ENCODE measurements at regions not wholly inside any gene's neighbourhood (a gene's known extent, or its start where the extent isn't known, plus 50 kb on each side); places are given as distances from the start of the nearest gene placed in this dataset.

DNA sequence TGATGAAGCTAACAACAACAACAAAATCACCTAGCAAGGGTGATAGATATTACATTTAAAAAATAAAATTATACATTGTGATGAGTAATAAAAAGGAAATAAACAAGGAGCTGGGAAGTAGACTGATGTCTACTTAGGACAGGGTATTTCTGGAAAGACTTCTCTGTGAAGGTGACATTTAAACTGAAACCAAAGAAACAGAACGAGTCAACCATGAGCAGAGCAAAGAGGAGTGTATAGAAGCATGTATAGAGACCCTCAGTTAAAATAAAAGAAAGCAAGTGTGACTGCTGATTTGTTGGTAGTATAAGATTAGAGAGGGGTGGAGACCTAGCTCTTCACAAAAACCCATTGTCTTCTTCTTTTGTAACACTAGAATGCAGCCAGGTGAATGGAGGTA is 53.0 kb upstream of the TDRD3 start:
- no peak for DNase-seq (ENCODE audit: low spot score)
- in situ Hi-C loops (cut with MboI; ENCODE audit: low pct_unique_long_range_greater_than_20kb, low sequenced_read_pairs, unreplicated experiment) = loop anchor here (25.0 kb wide), 2 partner anchors 657 to 957 kb away; no protein-coding TSS in a partner anchor
- TF ChIP-seq, protein P1, sequence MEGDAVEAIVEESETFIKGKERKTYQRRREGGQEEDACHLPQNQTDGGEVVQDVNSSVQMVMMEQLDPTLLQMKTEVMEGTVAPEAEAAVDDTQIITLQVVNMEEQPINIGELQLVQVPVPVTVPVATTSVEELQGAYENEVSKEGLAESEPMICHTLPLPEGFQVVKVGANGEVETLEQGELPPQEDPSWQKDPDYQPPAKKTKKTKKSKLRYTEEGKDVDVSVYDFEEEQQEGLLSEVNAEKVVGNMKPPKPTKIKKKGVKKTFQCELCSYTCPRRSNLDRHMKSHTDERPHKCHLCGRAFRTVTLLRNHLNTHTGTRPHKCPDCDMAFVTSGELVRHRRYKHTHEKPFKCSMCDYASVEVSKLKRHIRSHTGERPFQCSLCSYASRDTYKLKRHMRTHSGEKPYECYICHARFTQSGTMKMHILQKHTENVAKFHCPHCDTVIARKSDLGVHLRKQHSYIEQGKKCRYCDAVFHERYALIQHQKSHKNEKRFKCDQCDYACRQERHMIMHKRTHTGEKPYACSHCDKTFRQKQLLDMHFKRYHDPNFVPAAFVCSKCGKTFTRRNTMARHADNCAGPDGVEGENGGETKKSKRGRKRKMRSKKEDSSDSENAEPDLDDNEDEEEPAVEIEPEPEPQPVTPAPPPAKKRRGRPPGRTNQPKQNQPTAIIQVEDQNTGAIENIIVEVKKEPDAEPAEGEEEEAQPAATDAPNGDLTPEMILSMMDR (IDR thresholded peaks at IDR 0.05; ENCODE audit: extremely low read depth, insufficient read depth, missing control alignments) = no peak

DNA sequence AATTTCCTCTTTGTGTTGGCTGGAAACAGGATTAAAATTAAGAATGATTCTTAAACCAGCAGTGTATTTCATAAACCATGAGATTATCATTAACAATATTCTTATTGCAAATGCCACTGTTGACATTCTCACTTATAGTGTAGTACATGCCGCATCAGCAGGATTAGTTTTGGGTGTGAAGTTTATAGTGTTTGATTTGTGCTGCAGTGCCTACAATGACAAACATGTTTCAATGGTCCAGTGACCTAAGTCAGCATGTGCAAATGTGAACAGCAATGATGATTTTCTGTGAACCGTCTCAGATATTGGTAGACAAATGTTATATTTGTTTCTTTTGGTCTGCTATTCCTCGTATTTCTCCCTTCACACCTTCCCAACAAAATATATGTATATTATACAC is 49.8 kb upstream of the TDRD3 start:
- TF ChIP-seq, protein P1 (IDR thresholded peaks at IDR 0.05; ENCODE audit: extremely low read depth, insufficient read depth, missing control alignments) = no peak
- in situ Hi-C loops (cut with MboI; ENCODE audit: low pct_unique_long_range_greater_than_20kb, low sequenced_read_pairs, unreplicated experiment) = loop anchor here (25.0 kb wide), 2 partner anchors 660 to 960 kb away; no protein-coding TSS in a partner anchor
- no peak for DNase-seq (ENCODE audit: low spot score)

All from GM13977 (cell line).